ENCODE measurements at regions not wholly inside any gene's neighbourhood (a gene's known extent, or its start where the extent isn't known, plus 50 kb on each side); places are given as distances from the start of the nearest gene placed in this dataset.

- no peaks in the 10 kb centered on the region for H3K27me3 ChIP-seq (ENCODE audit: control insufficient read depth in 3 of 3, insufficient read depth in 3 of 3, low read length in 2 of 3)
- ATAC-seq (ENCODE audit: insufficient read depth, low FRiP score) (no peak), DNase-seq (no peak)
- peaks cover 0 to 2% (median 0%) of the 10 kb centered on the region in 5 donors for H3K4me1 ChIP-seq (ENCODE audit: control insufficient read depth in 5 of 5, insufficient read depth in 5 of 5, low read length in 5 of 5)
- no peak overlapping the region for H3K4me3 ChIP-seq
- no peak overlapping the region for H3K27ac ChIP-seq (ENCODE audit: low read depth in 1 of 2, low read length in 1 of 2)
- no peaks in the 10 kb centered on the region for H3K36me3 ChIP-seq (ENCODE audit: control insufficient read depth in 4 of 4, insufficient read depth in 4 of 4, low read length in 4 of 4)
- peaks cover 0 to 1% (median 0%) of the 10 kb centered on the region in 4 donors for H3K9me3 ChIP-seq (ENCODE audit: control insufficient read depth in 4 of 4, insufficient read depth in 3 of 4, low read length in 3 of 4)
- no peak overlapping the region for H3K9ac ChIP-seq (ENCODE audit: insufficient read depth in 1 of 2, low read length in 2 of 2)
- 77 to 78% methylated on average over 2 of the region's 2 CpGs for WGBS, 2 donors
- TF ChIP-seq, protein P1, sequence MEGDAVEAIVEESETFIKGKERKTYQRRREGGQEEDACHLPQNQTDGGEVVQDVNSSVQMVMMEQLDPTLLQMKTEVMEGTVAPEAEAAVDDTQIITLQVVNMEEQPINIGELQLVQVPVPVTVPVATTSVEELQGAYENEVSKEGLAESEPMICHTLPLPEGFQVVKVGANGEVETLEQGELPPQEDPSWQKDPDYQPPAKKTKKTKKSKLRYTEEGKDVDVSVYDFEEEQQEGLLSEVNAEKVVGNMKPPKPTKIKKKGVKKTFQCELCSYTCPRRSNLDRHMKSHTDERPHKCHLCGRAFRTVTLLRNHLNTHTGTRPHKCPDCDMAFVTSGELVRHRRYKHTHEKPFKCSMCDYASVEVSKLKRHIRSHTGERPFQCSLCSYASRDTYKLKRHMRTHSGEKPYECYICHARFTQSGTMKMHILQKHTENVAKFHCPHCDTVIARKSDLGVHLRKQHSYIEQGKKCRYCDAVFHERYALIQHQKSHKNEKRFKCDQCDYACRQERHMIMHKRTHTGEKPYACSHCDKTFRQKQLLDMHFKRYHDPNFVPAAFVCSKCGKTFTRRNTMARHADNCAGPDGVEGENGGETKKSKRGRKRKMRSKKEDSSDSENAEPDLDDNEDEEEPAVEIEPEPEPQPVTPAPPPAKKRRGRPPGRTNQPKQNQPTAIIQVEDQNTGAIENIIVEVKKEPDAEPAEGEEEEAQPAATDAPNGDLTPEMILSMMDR (IDR thresholded peaks at IDR 0.05; ENCODE audit: control extremely low read depth, extremely low read depth) = no peak
Measured at GRCh38 chr12:125836647-125837046, 771.4 kb downstream of the AACS start.

GRCh38 chr12:125841332-125841731 is 776.1 kb downstream of the AACS start:
- Histone ChIP-seq H3K9me3 (ENCODE audit: control insufficient read depth in 4 of 4, insufficient read depth in 3 of 4, low read length in 3 of 4) (peaks cover 0 to 4% (median 0%) of the 10 kb centered on the region in 4 donors), H3K4me3 (no peak overlapping the region), H3K27ac (ENCODE audit: low read depth in 1 of 2, low read length in 1 of 2) (no peak overlapping the region), H3K36me3 (ENCODE audit: control insufficient read depth in 4 of 4, insufficient read depth in 4 of 4, low read length in 4 of 4) (no peaks in the 10 kb centered on the region), H3K27me3 (ENCODE audit: control insufficient read depth in 3 of 3, insufficient read depth in 3 of 3, low read length in 2 of 3) (no peaks in the 10 kb centered on the region), H3K9ac (ENCODE audit: insufficient read depth in 1 of 2, low read length in 2 of 2) (no peak overlapping the region), H3K4me1 (ENCODE audit: control insufficient read depth in 5 of 5, insufficient read depth in 5 of 5, low read length in 5 of 5) (no peaks in the 10 kb centered on the region)
- 84 to 90% methylated on average over 7 of the region's 7 CpGs for WGBS, 2 donors
- no peak for ATAC-seq (ENCODE audit: insufficient read depth, low FRiP score)
- DNase-seq = no peak
- TF ChIP-seq, protein P1 (IDR thresholded peaks at IDR 0.05; ENCODE audit: control extremely low read depth, extremely low read depth) = no peak

DNA sequence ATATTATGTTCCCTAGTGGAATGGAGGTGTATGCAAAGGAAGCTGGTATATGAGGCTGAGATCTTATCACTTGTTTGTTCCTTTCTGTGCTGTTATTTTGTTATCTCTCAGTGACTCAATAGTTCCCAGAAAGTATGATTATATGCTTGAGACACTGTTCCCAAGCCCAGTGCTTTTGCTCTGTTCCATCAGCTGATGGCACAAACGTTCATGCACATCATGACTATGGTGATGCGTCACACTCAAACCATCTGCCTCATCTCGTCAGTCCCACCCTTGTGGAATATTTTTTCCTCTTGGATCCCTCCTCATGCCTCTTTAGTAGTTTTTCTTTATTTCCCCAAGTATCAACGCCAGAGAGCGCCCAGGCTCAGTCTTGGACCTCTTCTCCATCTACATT is 786.9 kb downstream of the AACS start:
- H3K4me1 ChIP-seq (ENCODE audit: control insufficient read depth in 5 of 5, insufficient read depth in 5 of 5, low read length in 5 of 5) = no peaks in the 10 kb centered on the region
- no peak overlapping the region for H3K4me3 ChIP-seq
- H3K27ac ChIP-seq (ENCODE audit: low read depth in 1 of 2, low read length in 1 of 2) = no peak overlapping the region
- H3K27me3 ChIP-seq (ENCODE audit: control insufficient read depth in 3 of 3, insufficient read depth in 3 of 3, low read length in 2 of 3) = no peaks in the 10 kb centered on the region
- WGBS, 2 donors = 77 to 83% methylated on average over 5 of the region's 5 CpGs
- DNase-seq (no peak), ATAC-seq (ENCODE audit: insufficient read depth, low FRiP score) (no peak)
- H3K9ac ChIP-seq (ENCODE audit: insufficient read depth in 1 of 2, low read length in 2 of 2) = no peak overlapping the region
- H3K9me3 ChIP-seq (ENCODE audit: control insufficient read depth in 4 of 4, insufficient read depth in 3 of 4, low read length in 3 of 4) = no peaks in the 10 kb centered on the region
- TF ChIP-seq, protein P1 (IDR thresholded peaks at IDR 0.05; ENCODE audit: control extremely low read depth, extremely low read depth) = no peak
- no peaks in the 10 kb centered on the region for H3K36me3 ChIP-seq (ENCODE audit: control insufficient read depth in 4 of 4, insufficient read depth in 4 of 4, low read length in 4 of 4)

GRCh38 chr12:125852679-125853078 is 787.4 kb downstream of the AACS start:
- 88 to 90% methylated on average over 2 of the region's 2 CpGs for WGBS, 2 donors
- TF ChIP-seq, protein P1 (IDR thresholded peaks at IDR 0.05; ENCODE audit: control extremely low read depth, extremely low read depth) = no peak
- ATAC-seq (ENCODE audit: insufficient read depth, low FRiP score) = no peak

More at GRCh38 chr12:125852679-125853078, 787.4 kb downstream of the AACS start:
- no peak overlapping the region for H3K9ac ChIP-seq (ENCODE audit: insufficient read depth in 1 of 2, low read length in 2 of 2)
- H3K27me3 ChIP-seq (ENCODE audit: control insufficient read depth in 3 of 3, insufficient read depth in 3 of 3, low read length in 2 of 3) = no peaks in the 10 kb centered on the region
- H3K27ac ChIP-seq (ENCODE audit: low read depth in 1 of 2, low read length in 1 of 2) = no peak overlapping the region
- no peaks in the 10 kb centered on the region for H3K9me3 ChIP-seq (ENCODE audit: control insufficient read depth in 4 of 4, insufficient read depth in 3 of 4, low read length in 3 of 4)
- H3K36me3 ChIP-seq (ENCODE audit: control insufficient read depth in 4 of 4, insufficient read depth in 4 of 4, low read length in 4 of 4) = no peaks in the 10 kb centered on the region
- H3K4me1 ChIP-seq (ENCODE audit: control insufficient read depth in 5 of 5, insufficient read depth in 5 of 5, low read length in 5 of 5) = no peaks in the 10 kb centered on the region
- no peak for DNase-seq
- no peak overlapping the region for H3K4me3 ChIP-seq
